Activated CD4-positive, alpha-beta memory T cell treated with anti-CD3 and anti-CD28 coated beads, Interleukin-2, amount 10 ng/mL, durations not matched to agents 7 days and 5 days (primary cell): ENCODE measurements at regions not wholly inside any gene's neighbourhood (a gene's known extent, or its start where the extent isn't known, plus 50 kb on each side); places are given as distances from the start of the nearest gene placed in this dataset.
"Not testable (repeated sequence)": the region's sequence is repeated elsewhere in the genome, so short reads cannot be mapped to it uniquely, and the experiment has no call there.

Experiments
- CTCF ChIA-PET: fragments of 350-600 bp; sonication (Branson Sonifier 250); formaldehyde crosslinking; loops from one replicate; lab custom pipeline; 2021; ENCODE audit warnings: antibody characterized with exemption, inconsistent platforms; lab: Charles Lee
- POLR2A ChIA-PET: fragments of 350-600 bp; sonication (Branson Sonifier 250); formaldehyde crosslinking; loops from one replicate; lab custom pipeline; 2021; ENCODE audit warnings: antibody characterized with exemption; lab: Charles Lee
- DNase-seq: peaks from one replicate; pipeline ENCODE4 v3.0.0-alpha.2; 2020
- H3K27ac Mint-ChIP-seq: one replicate; pipeline ENCODE4 v1.8.0; 2021; ENCODE audit warnings: mild to moderate bottlenecking, mixed read lengths
- H3K27me3 Mint-ChIP-seq: one replicate; pipeline ENCODE4 v1.8.0; 2021; ENCODE audit warnings: mixed read lengths
- H3K36me3 Mint-ChIP-seq: one replicate; pipeline ENCODE4 v1.8.0; 2021; ENCODE audit warnings: low read depth, mixed read lengths
- H3K4me1 Mint-ChIP-seq: one replicate; pipeline ENCODE4 v1.8.0; 2021; ENCODE audit warnings: mixed read lengths
- H3K4me3 Mint-ChIP-seq: one replicate; pipeline ENCODE4 v1.8.0; 2021; ENCODE audit warnings: mild to moderate bottlenecking, mixed read lengths
- H3K9me3 Mint-ChIP-seq: one replicate; pipeline ENCODE4 v1.8.0; 2021; ENCODE audit warnings: mixed read lengths

DNA sequence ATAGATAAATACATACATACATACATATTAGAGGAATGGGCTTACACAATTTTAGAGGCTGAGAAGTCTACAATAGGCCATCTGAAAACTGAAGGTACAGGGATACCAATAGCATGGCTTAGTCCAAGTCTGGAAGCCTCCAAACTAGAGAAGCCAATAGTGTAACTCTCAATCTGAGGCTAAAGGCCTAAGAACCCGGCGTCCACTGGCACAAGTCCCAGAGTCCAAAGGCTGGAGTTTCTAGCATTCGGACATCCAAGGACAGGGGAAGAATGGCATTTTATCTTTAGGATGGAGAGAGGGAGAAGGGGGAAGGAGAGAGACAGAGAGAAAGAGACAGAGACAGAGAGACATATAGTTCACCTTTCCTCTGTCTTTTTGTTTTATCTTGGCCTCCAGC lies 63.7 kb upstream of the SYT4 start:
- DNase-seq: no peak

DNA sequence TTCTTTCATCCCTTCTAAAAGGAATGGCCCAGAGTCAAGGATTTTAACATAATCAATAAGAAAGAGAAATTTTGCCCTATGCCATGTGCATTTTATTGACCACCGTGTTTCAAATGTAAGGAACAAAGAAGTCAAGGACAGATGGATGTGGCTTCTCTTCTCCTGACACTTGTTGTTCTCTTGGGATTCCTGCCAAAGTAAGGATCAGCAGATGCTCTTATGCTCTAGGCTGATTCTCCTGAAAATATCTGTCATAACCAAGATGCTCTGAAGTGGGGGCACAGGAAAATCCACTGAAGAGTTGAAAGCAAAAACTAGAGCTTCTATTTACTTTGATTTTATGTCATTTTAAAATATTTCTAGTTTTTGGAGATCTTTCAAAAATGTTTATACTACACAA lies 72.9 kb upstream of the SYT4 start:
- peaks cover 3% of the 10 kb centered on the region for H3K9me3 Mint-ChIP-seq
- no peak overlapping the region for H3K4me3 Mint-ChIP-seq
- CTCF ChIA-PET: no interaction called here
- H3K27ac Mint-ChIP-seq: no peak overlapping the region
- no peaks in the 10 kb centered on the region for H3K36me3 Mint-ChIP-seq
- no peak for DNase-seq
- H3K27me3 Mint-ChIP-seq: no peaks in the 10 kb centered on the region
- no peaks in the 10 kb centered on the region for H3K4me1 Mint-ChIP-seq
- POLR2A ChIA-PET: no interaction called here

More for the DNA sequence above, 63.7 kb upstream of the SYT4 start:
- Mint-ChIP-seq H3K4me3 (no peak overlapping the region), H3K4me1 (no peaks in the 10 kb centered on the region), H3K36me3 (no peaks in the 10 kb centered on the region), H3K27ac (no peak overlapping the region), H3K27me3 (no peaks in the 10 kb centered on the region), H3K9me3 (peaks cover 5% of the 10 kb centered on the region)
- CTCF ChIA-PET: no interaction called here
- POLR2A ChIA-PET: no interaction called here

DNA sequence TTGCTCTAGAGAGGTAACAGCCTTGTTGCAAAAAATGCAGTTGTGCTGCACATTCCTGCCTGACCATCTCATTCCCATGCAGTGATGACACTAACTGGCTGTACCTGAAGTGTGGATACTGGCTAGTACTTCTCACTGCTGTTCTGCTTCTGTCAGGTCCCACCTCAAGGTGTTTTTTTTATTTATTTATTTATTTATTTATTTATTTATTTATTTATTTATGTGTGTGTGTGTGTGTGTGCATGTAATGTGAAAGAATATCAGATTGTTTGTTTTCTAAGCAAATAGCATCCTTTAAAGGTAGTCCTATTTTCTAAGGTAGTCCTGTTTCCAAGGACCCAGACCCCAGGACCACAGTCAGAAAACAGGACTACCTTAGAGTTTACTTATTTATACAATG lies 87.2 kb upstream of the SYT4 start:
- CTCF ChIA-PET: no interaction called here
- Mint-ChIP-seq H3K9me3 (peaks cover 2% of the 10 kb centered on the region), H3K4me3 (no peak overlapping the region), H3K4me1 (no peaks in the 10 kb centered on the region), H3K27ac (no peak overlapping the region), H3K36me3 (no peaks in the 10 kb centered on the region), H3K27me3 (no peaks in the 10 kb centered on the region)
- DNase-seq: no peak
- POLR2A ChIA-PET: no interaction called here

DNA sequence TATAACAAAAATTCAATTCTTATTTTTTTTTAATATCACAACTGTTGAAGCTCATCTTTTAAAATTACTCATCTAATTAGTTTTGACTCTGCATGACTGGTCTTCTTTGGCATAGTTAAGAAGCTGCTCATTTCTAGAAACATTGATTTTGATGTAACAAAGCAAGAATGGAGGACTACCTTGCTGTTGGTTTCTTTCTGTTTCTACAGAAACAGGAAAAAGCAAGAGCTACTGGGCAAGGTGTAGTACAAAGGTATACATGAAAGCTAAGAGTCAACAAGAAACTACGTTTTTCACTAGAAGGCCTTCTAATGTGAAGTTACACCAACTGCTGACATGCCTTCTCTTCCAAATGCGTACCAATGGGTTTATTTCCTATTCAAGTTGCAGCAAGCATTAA lies 90.6 kb upstream of the SYT4 start:
- no peak for DNase-seq
- no peaks in the 10 kb centered on the region for H3K4me1 Mint-ChIP-seq
- H3K36me3 Mint-ChIP-seq: no peaks in the 10 kb centered on the region
- H3K9me3 Mint-ChIP-seq: peaks cover 4% of the 10 kb centered on the region
- no peak overlapping the region for H3K27ac Mint-ChIP-seq
- H3K4me3 Mint-ChIP-seq: no peak overlapping the region
- CTCF ChIA-PET: interaction anchor here (1.0 kb wide), 1 partner anchor 1254 kb away, joined by 3 read pairs; no protein-coding TSS in a partner anchor
- no peaks in the 10 kb centered on the region for H3K27me3 Mint-ChIP-seq
- POLR2A ChIA-PET: interaction anchor here (1.5 kb wide), 1 partner anchor 26 kb away, joined by 3 read pairs; no protein-coding TSS in a partner anchor

DNA sequence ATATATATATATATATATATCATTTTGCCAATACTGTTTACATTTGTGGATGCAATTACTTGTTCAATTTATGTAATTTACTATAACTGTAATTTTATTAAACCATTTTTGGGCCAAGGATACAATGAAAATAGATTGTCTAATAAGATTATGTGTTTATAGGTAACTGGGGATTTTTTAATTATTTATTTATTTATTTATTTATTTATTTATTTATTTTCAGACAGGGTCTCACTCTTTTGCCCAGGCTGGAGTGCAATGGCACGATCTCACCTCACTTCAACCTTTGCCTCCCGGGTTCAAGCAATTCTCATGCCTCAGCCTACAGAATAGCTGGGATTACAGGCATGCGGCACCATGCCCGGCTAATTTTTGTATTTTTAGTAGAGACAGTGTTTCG lies 92.0 kb upstream of the SYT4 start:
- H3K9me3 Mint-ChIP-seq: not testable (repeated sequence)

DNA sequence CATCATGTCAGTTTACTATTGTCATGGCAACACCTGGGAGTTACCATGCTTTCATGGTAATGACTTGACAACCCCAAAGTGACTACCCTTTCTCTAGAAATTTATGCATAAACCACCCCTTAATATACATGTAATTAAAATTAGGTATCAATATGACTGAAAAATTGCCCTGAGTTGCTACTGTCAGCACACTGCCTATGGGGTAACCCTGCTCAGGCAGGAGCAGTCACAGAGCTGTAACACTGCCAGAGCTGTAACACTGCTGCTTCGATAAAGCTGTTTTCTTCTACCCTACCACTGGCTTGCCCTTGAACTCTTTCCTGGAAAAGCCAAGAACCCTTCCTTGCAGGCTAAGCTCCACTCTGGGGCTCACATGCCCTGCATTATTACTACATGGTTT lies 95.5 kb upstream of the SYT4 start:
- no peak for DNase-seq
- Mint-ChIP-seq H3K4me3 (no peak overlapping the region), H3K4me1 (no peaks in the 10 kb centered on the region), H3K27ac (no peak overlapping the region), H3K36me3 (no peaks in the 10 kb centered on the region), H3K9me3 (peaks cover 4% of the 10 kb centered on the region), H3K27me3 (no peaks in the 10 kb centered on the region)
- ChIA-PET CTCF (no interaction called here), POLR2A (no interaction called here)

More for the DNA sequence above, 92.0 kb upstream of the SYT4 start:
- H3K27me3 Mint-ChIP-seq, POLR2A ChIA-PET, H3K36me3 Mint-ChIP-seq, H3K27ac Mint-ChIP-seq, DNase-seq, H3K4me3 Mint-ChIP-seq, H3K4me1 Mint-ChIP-seq, CTCF ChIA-PET: not testable (repeated sequence)

DNA sequence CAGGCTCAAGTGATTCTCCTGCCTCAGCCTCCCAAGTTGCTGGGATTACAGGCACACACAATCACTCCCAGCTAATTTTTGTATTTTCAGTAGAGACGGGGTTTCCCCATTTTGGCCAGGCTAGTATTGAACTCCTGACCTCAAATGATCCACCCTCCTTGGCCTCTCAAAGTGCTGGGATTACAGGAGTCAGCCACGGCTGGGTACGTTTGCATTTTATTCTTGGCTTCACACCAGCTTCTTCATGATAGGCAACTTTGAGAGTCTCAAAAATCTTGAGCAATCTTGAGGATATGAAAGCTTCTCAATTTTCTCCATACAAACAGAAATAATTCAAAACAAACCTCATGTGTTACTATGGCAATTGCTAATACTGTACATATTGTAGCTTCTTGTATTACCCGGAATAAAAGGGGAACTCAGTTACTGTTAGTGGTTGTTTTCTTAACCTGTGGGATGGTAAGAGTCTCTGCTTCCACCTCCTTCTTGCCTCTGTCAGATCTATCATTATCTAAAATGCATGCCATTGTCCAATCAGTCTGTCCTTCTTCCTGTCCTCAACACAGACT lies 102.9 kb upstream of the SYT4 start:
- Mint-ChIP-seq H3K9me3 (peaks cover 8% of the 10 kb centered on the region), H3K36me3 (no peaks in the 10 kb centered on the region), H3K4me1 (no peaks in the 10 kb centered on the region), H3K27ac (no peak overlapping the region), H3K27me3 (no peaks in the 10 kb centered on the region), H3K4me3 (no peak overlapping the region)
- ChIA-PET CTCF (no interaction called here), POLR2A (no interaction called here)
- DNase-seq: no peak

DNA sequence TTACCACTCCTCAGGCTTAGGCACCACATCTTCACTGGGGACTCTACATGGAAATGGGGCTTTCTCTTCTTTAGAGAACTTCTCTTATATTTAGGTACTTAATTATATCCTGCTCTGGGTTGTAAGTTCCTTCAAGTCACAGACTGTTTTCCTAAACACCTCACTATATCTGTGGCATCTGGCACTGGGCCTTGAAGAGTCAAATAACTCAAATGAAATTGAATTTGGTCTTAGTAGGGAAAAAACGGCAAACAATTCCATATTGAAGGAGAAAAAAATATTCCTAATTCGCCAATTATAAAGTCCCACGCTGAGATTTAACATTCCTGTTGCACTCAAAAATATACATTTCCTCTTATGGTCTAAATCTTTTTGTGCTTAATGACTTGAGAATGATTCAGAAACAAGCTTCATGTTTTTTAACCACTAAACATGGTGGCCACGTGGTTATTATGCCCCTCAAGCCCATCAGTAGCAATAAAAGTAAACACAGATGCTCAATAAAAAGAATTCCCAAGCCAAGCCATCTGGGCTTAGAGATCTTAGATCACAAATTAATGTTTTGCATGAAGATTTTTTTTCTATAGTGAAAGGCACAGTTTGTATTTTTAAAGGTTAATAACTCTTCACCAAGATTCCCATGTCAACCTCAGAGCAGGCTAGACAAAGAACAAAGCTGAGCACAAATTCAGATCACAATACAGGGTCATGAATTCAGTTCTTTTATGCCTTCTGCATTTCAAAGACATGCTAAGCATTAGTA lies 105.5 kb upstream of the SYT4 start:
- no peak for DNase-seq
- H3K4me1 Mint-ChIP-seq: no peaks in the 10 kb centered on the region
- CTCF ChIA-PET: no interaction called here
- H3K27ac Mint-ChIP-seq: no peak overlapping the region
- H3K36me3 Mint-ChIP-seq: no peaks in the 10 kb centered on the region
- POLR2A ChIA-PET: no interaction called here
- H3K27me3 Mint-ChIP-seq: no peaks in the 10 kb centered on the region
- H3K9me3 Mint-ChIP-seq: peaks cover 8% of the 10 kb centered on the region
- no peak overlapping the region for H3K4me3 Mint-ChIP-seq

DNA sequence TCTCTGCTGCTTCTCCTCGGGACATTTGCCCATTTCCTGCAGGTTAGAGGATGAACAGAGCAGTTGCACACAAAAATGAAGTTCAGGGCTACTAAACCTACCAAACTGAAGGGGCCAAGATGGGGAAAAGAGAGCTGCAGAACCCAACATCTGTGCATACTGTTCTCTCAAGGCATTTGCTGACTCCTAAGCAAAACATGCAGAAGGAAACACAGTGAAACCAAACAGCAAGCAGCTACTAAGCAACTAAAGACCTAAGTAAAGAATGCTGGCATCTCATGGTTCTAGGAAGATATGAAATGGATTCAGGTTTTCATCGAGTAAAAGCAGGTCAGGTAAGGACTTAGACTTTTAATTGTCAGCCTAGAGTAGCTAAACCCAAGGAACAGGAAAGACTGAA lies 111.9 kb upstream of the SYT4 start:
- CTCF ChIA-PET: no interaction called here
- Mint-ChIP-seq H3K9me3 (no peaks in the 10 kb centered on the region), H3K27me3 (no peaks in the 10 kb centered on the region), H3K4me3 (no peak overlapping the region), H3K27ac (no peak overlapping the region), H3K4me1 (no peaks in the 10 kb centered on the region), H3K36me3 (no peaks in the 10 kb centered on the region)
- no peak for DNase-seq
- POLR2A ChIA-PET: no interaction called here

DNA sequence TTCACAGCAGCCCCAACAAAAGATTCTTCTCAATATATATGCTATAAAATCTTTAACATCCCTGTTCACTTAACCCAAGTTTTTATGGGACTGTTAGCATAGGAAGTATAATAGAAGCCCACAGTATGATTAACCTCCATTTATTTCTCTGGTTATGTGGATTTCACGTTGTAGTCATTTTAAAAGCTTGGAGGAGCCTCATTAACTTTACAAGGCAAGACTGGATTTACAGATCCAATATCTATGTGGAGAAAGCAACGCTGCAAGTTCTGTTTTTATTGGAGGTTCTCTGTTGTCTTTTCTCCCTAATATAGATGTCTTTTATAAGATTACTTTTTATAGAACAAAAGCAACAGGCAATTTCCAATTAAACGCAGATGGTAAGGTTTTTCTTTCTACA lies 114.9 kb upstream of the SYT4 start:
- no peak for DNase-seq
- no peaks in the 10 kb centered on the region for H3K4me1 Mint-ChIP-seq
- no peaks in the 10 kb centered on the region for H3K36me3 Mint-ChIP-seq
- H3K27ac Mint-ChIP-seq: no peak overlapping the region
- H3K27me3 Mint-ChIP-seq: no peaks in the 10 kb centered on the region
- no peaks in the 10 kb centered on the region for H3K9me3 Mint-ChIP-seq
- CTCF ChIA-PET: no interaction called here
- H3K4me3 Mint-ChIP-seq: no peak overlapping the region
- POLR2A ChIA-PET: no interaction called here

DNA sequence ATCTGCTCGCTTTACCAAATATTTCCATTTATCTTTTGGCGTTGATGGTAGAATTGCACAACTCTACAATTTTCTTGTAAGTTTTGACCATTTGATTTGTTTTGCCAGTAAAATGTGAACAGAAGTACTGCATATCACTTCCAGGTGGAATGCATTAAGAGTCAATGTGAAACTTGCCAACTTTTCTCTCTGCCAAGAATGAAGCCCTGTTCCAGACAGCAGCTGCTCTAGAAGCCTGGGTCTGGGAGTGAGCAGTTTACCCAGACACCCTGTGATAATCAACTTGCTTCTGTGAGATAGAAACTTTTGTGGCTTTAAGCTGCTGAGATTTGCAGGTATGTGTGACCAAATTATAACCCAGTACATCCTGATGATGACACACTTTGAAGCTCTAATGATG lies 115.9 kb upstream of the SYT4 start:
- no peaks in the 10 kb centered on the region for H3K9me3 Mint-ChIP-seq

DNA sequence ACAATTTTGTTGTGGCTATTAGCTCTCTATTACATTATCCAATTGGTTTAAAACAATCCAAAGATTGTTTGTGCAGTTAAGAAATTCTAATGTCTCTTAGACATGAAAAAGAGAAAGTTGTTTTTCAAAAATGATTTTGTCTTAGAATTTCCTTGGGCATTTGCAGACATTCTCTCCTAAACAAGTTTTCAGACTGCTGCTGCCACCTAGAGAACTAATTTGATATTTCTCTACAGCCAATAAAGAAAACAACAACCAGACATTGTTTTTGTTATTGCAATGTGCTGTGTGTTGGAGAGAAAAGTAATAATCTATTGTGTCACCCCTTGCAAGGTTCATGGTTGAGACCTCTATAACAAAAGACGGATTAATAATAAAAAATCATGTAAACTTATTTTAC lies 119.0 kb upstream of the SYT4 start:
- no peak overlapping the region for H3K27ac Mint-ChIP-seq
- no peak for DNase-seq
- ChIA-PET CTCF (no interaction called here), POLR2A (no interaction called here)
- no peak overlapping the region for H3K4me3 Mint-ChIP-seq
- H3K27me3 Mint-ChIP-seq: no peaks in the 10 kb centered on the region
- no peaks in the 10 kb centered on the region for H3K36me3 Mint-ChIP-seq
- H3K9me3 Mint-ChIP-seq: peaks cover 4% of the 10 kb centered on the region
- no peaks in the 10 kb centered on the region for H3K4me1 Mint-ChIP-seq

More for the DNA sequence above, 115.9 kb upstream of the SYT4 start:
- no peaks in the 10 kb centered on the region for H3K4me1 Mint-ChIP-seq
- POLR2A ChIA-PET: no interaction called here
- DNase-seq: no peak
- no peak overlapping the region for H3K4me3 Mint-ChIP-seq
- no peak overlapping the region for H3K27ac Mint-ChIP-seq
- no peaks in the 10 kb centered on the region for H3K27me3 Mint-ChIP-seq
- no peaks in the 10 kb centered on the region for H3K36me3 Mint-ChIP-seq
- CTCF ChIA-PET: no interaction called here

DNA sequence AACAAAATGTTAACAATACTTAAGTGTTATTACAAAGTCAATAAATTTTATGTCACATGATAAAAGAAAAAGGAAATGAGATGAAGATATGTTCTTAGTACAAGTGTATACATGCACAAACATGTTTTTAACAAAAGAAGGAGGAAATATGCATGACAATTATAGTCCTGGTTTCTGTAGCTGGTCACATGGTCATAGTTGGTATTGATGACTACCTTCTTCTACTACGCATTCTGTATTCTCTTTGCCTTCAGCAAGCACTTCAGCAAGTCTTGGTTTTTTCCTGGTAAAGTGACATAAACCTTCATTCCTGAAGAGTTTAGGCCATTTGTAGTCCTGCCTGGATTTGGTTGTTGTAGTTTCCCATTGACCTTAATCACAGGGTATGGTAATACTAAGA lies 121.3 kb upstream of the SYT4 start:
- no peak for DNase-seq
- peaks cover 4% of the 10 kb centered on the region for H3K9me3 Mint-ChIP-seq
- H3K36me3 Mint-ChIP-seq: no peaks in the 10 kb centered on the region
- no peaks in the 10 kb centered on the region for H3K27me3 Mint-ChIP-seq
- POLR2A ChIA-PET: no interaction called here
- H3K4me1 Mint-ChIP-seq: no peaks in the 10 kb centered on the region
- no peak overlapping the region for H3K4me3 Mint-ChIP-seq
- no peak overlapping the region for H3K27ac Mint-ChIP-seq
- CTCF ChIA-PET: no interaction called here

DNA sequence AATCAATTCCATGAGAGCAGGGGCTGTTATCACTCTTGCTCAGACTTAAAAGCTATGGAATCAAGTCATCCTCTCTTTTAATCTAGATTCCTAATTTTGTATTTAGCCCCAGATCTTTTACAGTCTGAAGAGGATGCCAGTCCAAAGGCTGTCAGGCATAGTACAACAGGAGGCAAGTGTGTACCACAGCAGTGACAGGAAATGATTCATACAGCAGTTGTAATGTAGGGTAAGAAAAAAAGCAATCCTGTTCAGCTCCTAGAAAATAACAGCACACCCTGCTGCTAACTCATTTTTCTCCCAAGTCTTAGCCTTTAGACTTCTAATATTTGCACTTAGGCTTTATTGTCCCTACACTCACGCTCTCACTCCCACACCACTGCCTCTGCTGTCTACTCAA lies 127.8 kb upstream of the SYT4 start:
- no peak overlapping the region for H3K4me3 Mint-ChIP-seq
- H3K27ac Mint-ChIP-seq: no peak overlapping the region
- ChIA-PET POLR2A (no interaction called here), CTCF (no interaction called here)
- H3K9me3 Mint-ChIP-seq: peaks cover 6% of the 10 kb centered on the region
- no peaks in the 10 kb centered on the region for H3K4me1 Mint-ChIP-seq
- H3K27me3 Mint-ChIP-seq: no peaks in the 10 kb centered on the region
- DNase-seq: no peak
- no peaks in the 10 kb centered on the region for H3K36me3 Mint-ChIP-seq
